ENCODE measurements at regions not wholly inside any gene's neighbourhood (a gene's known extent, or its start where the extent isn't known, plus 50 kb on each side); places are given as distances from the start of the nearest gene placed in this dataset.

GRCh38 chr6:21337263-21337662 is 256.3 kb upstream of the SOX4 start:
- TF ChIP-seq GATA3 (IDR thresholded peaks at IDR 0.05; ENCODE audit: low read depth, low read length) (no peak), GATA2 (IDR thresholded peaks at IDR 0.05; ENCODE audit: low read depth, low read length) (no peak)

Measured in SH-SY5Y (cell line).